Smooth muscle cell (in vitro differentiated cells): ENCODE measurements at regions not wholly inside any gene's neighbourhood (a gene's known extent, or its start where the extent isn't known, plus 50 kb on each side); places are given as distances from the start of the nearest gene placed in this dataset.
A peak's percentile ranks its signal among the peaks of the same experiment; 100 is the strongest.

Experiments
- DNase-seq: peaks from one replicate; lab custom pipeline; 2025; ENCODE audit not compliant: unreplicated experiment; lab: John Stamatoyannopoulos, UW
- H2AFZ ChIP-seq: fragments of 200-600 bp; sonication (generic); 2 replicates; pipeline ENCODE4 v1.6.0; 2016; ENCODE audit warnings: antibody characterized with exemption, low read depth, mild to moderate bottlenecking
- H3F3A ChIP-seq: fragments of 200-600 bp; sonication (generic); 2 replicates; pipeline ENCODE4 v1.6.0; 2017; ENCODE audit warnings: antibody characterized with exemption, low read depth
- H3K27ac ChIP-seq: fragments of 200-600 bp; sonication (generic); 2 replicates; pipeline ENCODE4 v1.5.1; 2016; ENCODE audit warnings: low read depth, mild to moderate bottlenecking
- H3K27me3 ChIP-seq: fragments of 200-600 bp; sonication (generic); 2 replicates; pipeline ENCODE4 v1.6.1; 2016; ENCODE audit warnings: low read depth, mild to moderate bottlenecking
- H3K36me3 ChIP-seq: fragments of 200-600 bp; sonication (generic); 2 replicates; pipeline ENCODE4 v1.5.1; 2016; ENCODE audit warnings: low read depth
- H3K4me1 ChIP-seq: fragments of 200-600 bp; sonication (generic); 2 replicates; pipeline ENCODE4 v1.5.1; 2016; ENCODE audit warnings: low read depth
- H3K4me2 ChIP-seq: fragments of 200-600 bp; sonication (generic); 2 replicates; pipeline ENCODE4 v1.6.0; 2016; ENCODE audit warnings: mild to moderate bottlenecking
- H3K4me3 ChIP-seq: fragments of 200-600 bp; sonication (generic); 2 replicates; pipeline ENCODE4 v1.5.1; 2016; ENCODE audit warnings: mild to moderate bottlenecking
- H3K79me2 ChIP-seq: fragments of 200-600 bp; sonication (generic); 2 replicates; pipeline ENCODE4 v1.6.0; 2016; ENCODE audit warnings: low read depth, mild to moderate bottlenecking
- H3K9ac ChIP-seq: fragments of 200-600 bp; sonication (generic); 2 replicates; pipeline ENCODE4 v1.6.0; 2016; ENCODE audit warnings: low read depth
- H3K9me3 ChIP-seq: fragments of 200-600 bp; sonication (generic); replicated peaks from 2 replicates; pipeline ENCODE4 v1.5.1; 2016; ENCODE audit warnings: low read depth
- H4K20me1 ChIP-seq: fragments of 200-600 bp; sonication (generic); 2 replicates; pipeline ENCODE4 v1.6.0; 2016; ENCODE audit warnings: low read depth
- WGBS: methylation state at CpG from one replicate; pipeline ENCODE4 v1.1.7; 2016; ENCODE audit warnings: low lambda C conversion rate; 5-methylcytosine and 5-hydroxymethylcytosine counted together
- TF ChIP-seq, protein P1 (sequence below): fragments of 200-600 bp; sonication (generic); IDR thresholded peaks from 2 replicates; pipeline ENCODE4 v1.5.1; 2017; ENCODE audit warnings: borderline replicate concordance, mild to moderate bottlenecking, antibody characterized with exemption; ENCODE audit not compliant: insufficient read depth, poor library complexity, severe bottlenecking

DNA sequence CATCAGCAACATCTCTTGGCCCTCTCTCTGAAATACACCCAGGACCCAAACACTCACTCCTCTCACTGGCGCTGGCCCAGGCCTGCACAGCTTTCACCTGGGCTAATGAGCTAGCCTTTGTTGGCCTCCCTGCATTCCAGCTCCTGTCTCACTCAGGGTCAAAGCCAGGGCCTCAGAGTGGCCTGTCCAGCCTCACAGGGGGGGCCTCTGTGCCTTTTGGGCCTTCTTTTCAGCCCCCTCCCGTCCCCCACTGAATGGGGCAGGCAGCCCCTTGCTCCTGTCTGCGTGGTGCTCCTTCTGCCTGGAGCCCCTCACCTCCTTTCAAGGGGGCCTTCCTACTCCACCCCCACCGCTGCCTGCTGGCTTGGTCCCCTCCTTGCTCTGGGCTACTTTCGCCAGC is 59.0 kb upstream of the PRR23E start:
- Histone ChIP-seq H3K4me1 (peaks cover 14% of the 10 kb centered on the region), H3K79me2 (no peaks in the 10 kb centered on the region), H3K9ac (no peak overlapping the region), H4K20me1 (no peaks in the 10 kb centered on the region), H3F3A (peaks cover 6% of the 10 kb centered on the region), H3K9me3 (no peaks in the 10 kb centered on the region), H3K36me3 (no peaks in the 10 kb centered on the region), H3K27me3 (peaks cover 23% of the 10 kb centered on the region), H3K27ac (no peak overlapping the region), H3K4me3 (no peak overlapping the region), H2AFZ (no peak overlapping the region), H3K4me2 (no peak overlapping the region)
- DNase-seq: no peak
- TF ChIP-seq, protein P1, sequence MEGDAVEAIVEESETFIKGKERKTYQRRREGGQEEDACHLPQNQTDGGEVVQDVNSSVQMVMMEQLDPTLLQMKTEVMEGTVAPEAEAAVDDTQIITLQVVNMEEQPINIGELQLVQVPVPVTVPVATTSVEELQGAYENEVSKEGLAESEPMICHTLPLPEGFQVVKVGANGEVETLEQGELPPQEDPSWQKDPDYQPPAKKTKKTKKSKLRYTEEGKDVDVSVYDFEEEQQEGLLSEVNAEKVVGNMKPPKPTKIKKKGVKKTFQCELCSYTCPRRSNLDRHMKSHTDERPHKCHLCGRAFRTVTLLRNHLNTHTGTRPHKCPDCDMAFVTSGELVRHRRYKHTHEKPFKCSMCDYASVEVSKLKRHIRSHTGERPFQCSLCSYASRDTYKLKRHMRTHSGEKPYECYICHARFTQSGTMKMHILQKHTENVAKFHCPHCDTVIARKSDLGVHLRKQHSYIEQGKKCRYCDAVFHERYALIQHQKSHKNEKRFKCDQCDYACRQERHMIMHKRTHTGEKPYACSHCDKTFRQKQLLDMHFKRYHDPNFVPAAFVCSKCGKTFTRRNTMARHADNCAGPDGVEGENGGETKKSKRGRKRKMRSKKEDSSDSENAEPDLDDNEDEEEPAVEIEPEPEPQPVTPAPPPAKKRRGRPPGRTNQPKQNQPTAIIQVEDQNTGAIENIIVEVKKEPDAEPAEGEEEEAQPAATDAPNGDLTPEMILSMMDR: no peak
- 92% methylated on average over 5 of the region's 5 CpGs for WGBS

DNA sequence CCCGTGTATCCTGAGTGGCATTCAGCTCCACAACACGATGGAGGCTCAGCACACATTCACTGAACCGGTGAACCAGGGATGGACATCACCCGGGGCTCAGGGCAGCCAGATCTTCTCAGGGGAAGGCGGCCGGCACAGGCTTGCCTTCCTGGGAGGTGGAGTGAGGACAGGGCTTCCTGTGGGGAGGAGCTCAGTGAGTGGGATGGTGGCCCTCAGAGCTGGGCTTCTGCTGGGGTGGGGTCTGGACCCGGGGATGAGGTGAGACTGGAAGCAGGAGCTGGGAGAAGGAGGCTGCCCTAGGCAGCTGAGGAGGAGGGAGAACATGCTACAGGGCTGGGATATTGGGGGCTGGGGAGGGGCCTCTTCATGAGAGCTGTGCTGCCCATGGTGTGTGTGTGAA is 58.5 kb upstream of the PRR23E start:
- Histone ChIP-seq H3K27ac (no peak overlapping the region), H4K20me1 (no peaks in the 10 kb centered on the region), H3K9me3 (no peaks in the 10 kb centered on the region), H3K79me2 (no peaks in the 10 kb centered on the region), H3K4me3 (no peak overlapping the region), H2AFZ (no peak overlapping the region), H3F3A (peaks cover 6% of the 10 kb centered on the region), H3K9ac (no peak overlapping the region), H3K36me3 (no peaks in the 10 kb centered on the region), H3K27me3 (peaks cover 19% of the 10 kb centered on the region), H3K4me1 (peaks cover 14% of the 10 kb centered on the region), H3K4me2 (peak overlapping the region; percentile 87)
- no peak for DNase-seq
- TF ChIP-seq, protein P1: no peak
- WGBS: 70% methylated on average over 7 of the region's 7 CpGs

DNA sequence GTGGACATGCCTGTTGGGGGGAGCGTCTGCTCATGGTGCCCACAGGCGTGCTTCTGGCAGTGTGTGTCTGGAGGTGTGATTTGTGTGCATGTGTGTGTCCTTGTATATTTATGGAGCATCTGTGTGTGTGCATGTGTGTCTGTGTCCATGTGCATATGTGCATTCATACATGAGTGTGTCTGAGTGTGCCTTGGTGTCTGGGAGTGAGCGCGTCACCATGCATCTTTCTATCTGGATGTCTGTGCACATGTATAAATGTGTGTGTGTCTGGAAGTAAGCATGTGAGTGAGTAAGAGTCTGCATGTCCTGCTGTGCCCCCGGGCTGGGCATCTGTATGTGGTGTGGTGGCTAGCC is 58.1 kb upstream of the PRR23E start:
- peaks cover 6% of the 10 kb centered on the region for H3F3A ChIP-seq
- no peaks in the 10 kb centered on the region for H3K79me2 ChIP-seq
- H3K9me3 ChIP-seq: no peaks in the 10 kb centered on the region
- peaks cover 15% of the 10 kb centered on the region for H3K27me3 ChIP-seq
- WGBS: 84% methylated on average over 5 of the region's 5 CpGs
- H3K4me1 ChIP-seq: peaks cover 14% of the 10 kb centered on the region
- DNase-seq: no peak
- peak overlapping the region; percentile 7 for H3K9ac ChIP-seq
- no peaks in the 10 kb centered on the region for H3K36me3 ChIP-seq
- no peak overlapping the region for H2AFZ ChIP-seq
- H3K4me3 ChIP-seq: peak overlapping the region; percentile 27
- no peaks in the 10 kb centered on the region for H4K20me1 ChIP-seq
- TF ChIP-seq, protein P1: no peak
- peak overlapping the region; percentile 33 for H3K27ac ChIP-seq
- peak overlapping the region; percentile 87 for H3K4me2 ChIP-seq

DNA sequence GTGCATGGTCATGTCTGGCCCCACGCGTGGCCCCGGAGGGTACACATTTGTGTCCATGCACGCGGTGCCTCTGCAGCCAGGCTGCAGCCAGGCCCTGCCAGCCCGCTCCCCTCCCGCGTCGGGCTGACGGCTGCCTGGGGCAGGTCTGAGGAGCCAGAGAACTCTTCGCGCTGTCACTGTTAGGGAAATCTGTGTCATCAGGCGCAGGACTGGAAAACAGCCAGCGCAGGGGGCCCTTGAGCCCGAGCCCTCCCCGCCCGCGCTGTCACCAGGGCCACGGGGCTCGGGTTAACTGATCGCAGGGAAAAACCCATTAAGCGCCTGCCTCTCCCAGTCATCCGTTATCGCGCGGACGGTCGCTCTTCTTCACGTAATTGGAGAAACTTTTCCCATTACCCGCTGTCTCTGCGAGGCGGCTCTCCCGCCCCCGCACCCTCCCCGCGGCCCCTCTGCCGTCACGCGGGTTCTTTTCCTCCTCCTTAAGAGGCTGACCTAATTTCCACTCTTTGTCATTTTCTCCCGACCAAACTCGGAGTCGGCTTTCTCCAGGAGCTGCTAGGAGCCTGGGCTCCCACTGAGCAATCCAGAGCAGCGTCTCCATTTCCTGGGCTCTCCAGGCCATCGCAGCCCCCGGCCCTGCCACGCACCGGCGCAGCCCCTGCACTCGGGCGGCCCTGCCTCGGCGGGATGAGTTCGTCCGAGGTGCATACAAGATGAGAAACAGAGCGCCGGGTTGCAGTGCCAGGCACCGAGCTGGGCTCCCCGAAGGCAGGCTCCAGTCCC is 57.5 kb upstream of the PRR23E start:
- 11% methylated on average over 58 of the region's 58 CpGs for WGBS
- Histone ChIP-seq H3K9me3 (no peaks in the 10 kb centered on the region), H3K4me1 (peaks cover 14% of the 10 kb centered on the region), H4K20me1 (no peaks in the 10 kb centered on the region), H3K4me2 (peak overlapping the region; percentile 87), H3K36me3 (no peaks in the 10 kb centered on the region), H2AFZ (no peak overlapping the region), H3K9ac (peak overlapping the region; percentile 7), H3F3A (peaks cover 6% of the 10 kb centered on the region), H3K4me3 (peak overlapping the region; percentile 27), H3K27me3 (peaks cover 14% of the 10 kb centered on the region), H3K27ac (peak overlapping the region; percentile 33), H3K79me2 (no peaks in the 10 kb centered on the region)
- DNase-seq: peak; percentile 92
- TF ChIP-seq, protein P1: no peak
